ENCODE measurements at regions not wholly inside any gene's neighbourhood (a gene's known extent, or its start where the extent isn't known, plus 50 kb on each side); places are given as distances from the start of the nearest gene placed in this dataset.

GRCh38 chr11:126113963-126114362, 51.3 kb upstream of the CDON start:
- no peak for TF ChIP-seq CTCF (IDR thresholded peaks at IDR 0.05; ENCODE audit: borderline replicate concordance, extremely low read depth, low read length, poor library complexity, severe bottlenecking)
- TF ChIP-seq EZH2 (IDR thresholded peaks at IDR 0.05; ENCODE audit: borderline replicate concordance, low read depth, low read length, severe bottlenecking): no peak

Measured in DND-41 (cell line).